DMS153 treated with DMSO at 0.1 percent for 48 hours (cell line): ENCODE measurements at regions not wholly inside any gene's neighbourhood (a gene's known extent, or its start where the extent isn't known, plus 50 kb on each side); places are given as distances from the start of the nearest gene placed in this dataset.

Experiments
- DNase-seq: peaks from one replicate; lab custom pipeline; 2025; ENCODE audit not compliant: unreplicated experiment; lab: John Stamatoyannopoulos, UW

GRCh38 chr4:30837131-30837539, 117.0 kb downstream of the PCDH7 start:
- DNase-seq: no peak

DNA sequence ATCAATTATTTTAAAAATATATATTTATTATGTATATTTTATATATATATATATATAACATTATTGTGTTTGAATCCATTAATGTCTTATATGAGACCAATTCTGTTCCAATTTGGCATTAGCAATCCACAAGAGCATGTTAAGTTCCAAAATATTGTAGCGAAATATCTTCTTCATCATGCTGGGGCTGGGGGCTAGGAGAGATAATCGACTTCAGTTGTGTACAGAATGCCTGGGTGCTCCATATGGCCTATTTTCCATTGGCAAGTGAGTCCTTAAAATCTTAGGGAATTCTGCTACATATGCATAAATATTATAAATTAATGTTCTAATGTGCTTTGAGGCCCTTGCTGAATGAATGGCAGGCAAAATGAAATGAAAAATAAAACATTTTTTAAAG, 117.7 kb downstream of the PCDH7 start:
- DNase-seq: no peak

DNA sequence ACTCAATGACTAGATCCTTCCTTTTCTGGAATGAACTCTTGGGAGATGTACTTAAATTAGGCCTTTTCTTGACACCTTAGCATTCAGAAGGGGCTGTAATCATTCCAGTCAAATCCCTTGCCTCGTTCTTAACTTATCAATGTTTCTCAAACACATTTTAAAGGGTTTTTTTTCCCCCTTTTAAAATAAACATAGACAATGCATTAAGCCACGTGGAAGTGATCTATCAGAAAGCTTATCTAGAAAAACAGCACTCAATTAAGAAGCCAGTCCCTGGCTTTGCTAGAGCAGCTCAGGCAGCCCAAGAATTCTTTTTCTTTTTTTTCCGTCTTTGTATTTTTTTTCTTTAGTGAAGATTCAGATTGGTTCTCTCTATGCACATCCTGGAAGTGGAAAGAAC, 118.2 kb downstream of the PCDH7 start:
- no peak for DNase-seq

DNA sequence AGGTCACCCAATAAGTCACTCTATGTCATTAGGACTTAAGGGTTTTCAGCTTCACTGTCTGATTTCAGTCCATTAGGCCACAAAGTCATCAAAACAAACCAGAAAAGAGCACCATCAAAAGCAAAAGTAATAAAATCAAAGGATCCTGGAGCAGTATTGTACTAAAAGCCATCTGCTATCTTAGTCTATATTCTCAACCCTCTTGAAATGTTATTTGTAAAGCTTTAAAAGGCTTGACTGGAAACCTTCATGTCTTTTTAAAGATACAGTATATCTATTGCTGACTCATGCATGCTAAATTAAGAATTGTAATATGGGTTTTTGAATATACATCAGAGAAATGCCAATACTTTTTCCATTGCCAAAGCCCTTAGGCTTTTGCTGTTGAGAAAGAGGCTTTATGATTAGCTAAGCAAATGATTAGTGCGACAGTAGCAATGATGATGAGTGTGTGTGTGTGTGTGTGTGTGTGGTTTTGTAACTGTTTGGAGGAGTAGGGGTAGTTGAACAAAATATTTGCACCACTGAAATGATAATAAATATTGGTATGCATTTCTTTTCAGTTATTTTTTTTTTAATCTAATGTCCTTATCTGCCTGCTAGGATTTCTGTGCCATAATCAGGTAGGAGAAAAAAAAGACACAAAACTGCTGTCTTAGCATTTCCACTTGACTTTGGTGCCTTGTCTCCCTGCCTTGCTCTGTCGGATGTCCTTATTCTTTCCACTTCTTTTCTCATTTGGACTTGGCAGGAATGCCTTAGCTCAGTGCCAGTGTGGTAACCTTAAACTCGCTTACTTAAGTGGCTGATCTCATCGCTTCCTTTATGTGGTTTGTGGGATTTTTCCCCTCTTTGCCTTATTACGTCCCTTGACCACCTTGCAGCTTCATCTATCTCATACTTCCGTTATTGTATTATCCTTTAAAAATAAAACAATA, 119.7 kb downstream of the PCDH7 start:
- DNase-seq: no peak

DNA sequence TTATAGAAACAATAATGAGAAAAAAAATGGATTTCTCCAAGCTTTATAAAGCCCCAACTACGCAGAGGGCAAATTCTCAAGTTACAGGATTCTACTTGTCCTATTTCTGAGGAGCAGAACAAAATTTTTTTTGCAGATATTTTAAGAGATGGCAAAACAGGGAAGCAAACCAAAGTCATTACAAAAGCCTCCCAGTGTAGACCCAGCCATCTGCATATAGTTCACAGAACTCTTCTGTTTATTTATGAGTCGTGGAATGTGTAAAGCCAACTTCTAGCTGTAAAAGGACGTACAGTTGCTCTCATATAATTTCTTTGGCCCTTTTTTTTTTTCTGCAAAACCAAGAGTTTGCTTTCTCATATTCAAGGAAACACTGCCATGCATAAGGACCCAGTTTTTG, 120.4 kb downstream of the PCDH7 start:
- no peak for DNase-seq

- DNase-seq: no peak
Observed at GRCh38 chr4:30842142-30842541, 122.0 kb downstream of the PCDH7 start.

DNA sequence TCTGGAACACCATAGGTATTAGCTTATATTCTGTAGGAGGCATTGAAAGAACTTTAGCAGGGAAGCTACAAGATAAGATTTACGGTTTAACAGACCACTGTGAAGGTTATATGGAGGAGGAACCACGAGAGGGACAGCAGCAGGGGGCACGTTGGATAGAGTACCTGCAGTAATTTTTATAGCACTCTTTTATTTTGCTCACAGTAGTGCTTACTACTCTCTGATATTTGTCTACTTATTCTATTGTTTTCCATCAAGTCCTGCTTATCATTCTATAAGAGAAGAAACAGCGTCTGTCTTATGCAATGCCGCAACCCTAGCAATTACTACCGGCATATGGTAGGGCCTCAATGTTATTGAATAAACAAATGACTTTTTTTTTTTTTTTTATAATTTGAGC, 122.5 kb downstream of the PCDH7 start:
- no peak for DNase-seq

DNA sequence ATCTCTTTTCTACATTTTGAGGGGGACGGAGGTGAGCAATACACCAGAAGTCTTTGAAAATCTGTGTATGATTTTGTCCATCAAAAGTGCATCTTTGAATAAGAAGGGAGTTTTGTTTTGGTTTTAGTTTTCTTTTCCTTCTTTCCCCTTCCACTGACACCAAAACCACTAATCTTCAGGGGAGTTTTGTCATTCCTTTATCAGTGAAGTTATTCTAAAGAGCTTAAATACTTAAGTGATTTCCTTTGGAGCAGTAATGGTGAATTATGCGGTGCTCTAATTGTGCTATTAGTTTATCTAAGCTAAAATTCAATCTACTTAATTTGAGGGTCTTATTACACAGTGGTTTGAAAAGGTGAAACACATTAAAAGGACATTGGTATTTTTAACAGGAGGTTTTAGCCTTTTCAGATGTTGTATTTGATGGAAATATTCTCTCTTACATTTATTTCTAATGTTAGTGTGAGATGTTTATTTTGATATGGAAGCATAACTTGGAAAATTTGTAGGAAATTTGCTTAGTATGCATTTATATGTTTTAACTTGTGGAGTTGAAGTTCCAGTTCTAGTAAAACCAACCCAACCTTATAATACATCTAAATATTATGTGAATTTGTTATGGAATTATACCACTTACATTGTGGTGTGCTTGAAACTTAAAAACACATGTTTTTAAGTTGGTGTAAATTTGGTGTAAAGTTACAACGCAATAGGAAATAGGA, 124.9 kb downstream of the PCDH7 start:
- no peak for DNase-seq

GRCh38 chr4:30847167-30847566, 127.0 kb downstream of the PCDH7 start:
- DNase-seq: no peak

GRCh38 chr4:30847958-30848357, 127.8 kb downstream of the PCDH7 start:
- no peak for DNase-seq

- DNase-seq: no peak
Observed at GRCh38 chr4:30854531-30854930, 134.4 kb downstream of the PCDH7 start.

DNA sequence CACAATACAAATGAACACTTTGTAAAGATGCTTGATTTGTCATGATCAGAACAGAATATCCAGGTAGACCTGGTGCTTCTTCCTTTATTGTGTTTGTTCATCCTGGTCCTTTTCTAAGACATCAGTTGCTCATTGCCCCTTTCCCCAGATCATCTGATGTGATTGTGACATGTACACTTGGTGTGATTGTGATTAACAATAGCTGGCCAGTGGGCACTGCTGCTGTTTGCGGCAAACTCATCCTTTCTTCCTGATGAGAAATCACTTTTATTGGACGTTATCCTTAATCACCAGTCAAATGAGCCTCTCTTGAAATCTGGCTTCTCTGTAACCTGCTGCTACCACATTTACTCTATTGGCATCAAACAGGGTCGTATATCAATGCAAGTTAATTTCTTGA, 135.1 kb downstream of the PCDH7 start:
- DNase-seq: no peak

DNA sequence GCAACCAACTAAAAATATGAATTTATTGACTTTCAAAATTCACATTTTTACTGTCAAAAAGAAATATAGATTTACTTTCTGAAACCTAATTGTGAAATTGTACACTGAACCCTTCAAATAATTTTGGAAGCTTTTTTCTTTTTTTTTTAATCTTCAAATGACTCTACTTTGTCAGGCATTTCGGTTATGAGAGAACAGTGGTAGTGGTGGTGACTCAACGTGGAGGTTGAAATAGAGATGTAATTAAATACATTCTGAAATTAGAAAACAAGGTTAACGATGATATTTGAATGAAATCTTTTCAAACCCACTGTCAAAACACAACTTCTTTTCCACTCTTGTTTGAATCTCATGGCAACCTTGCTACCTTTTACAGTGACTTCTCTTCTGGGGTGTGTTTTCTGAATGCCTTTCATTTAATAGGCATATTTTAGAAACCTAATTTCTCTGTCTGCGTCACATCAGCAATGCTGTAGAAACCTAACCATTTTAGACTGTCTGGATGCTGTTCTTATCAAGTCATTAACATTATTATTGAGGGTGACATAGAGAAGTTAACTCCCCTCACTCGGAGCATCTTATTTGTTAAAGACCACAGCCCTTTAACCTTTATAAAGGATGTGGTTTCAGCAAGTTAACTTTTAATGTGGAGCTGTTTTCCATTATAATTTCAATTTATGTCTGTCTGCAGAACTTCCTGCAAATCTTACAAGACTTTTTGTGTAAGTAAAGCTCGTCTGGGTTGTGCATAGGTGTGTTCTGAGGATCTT, 136.8 kb downstream of the PCDH7 start:
- DNase-seq: no peak

DNA sequence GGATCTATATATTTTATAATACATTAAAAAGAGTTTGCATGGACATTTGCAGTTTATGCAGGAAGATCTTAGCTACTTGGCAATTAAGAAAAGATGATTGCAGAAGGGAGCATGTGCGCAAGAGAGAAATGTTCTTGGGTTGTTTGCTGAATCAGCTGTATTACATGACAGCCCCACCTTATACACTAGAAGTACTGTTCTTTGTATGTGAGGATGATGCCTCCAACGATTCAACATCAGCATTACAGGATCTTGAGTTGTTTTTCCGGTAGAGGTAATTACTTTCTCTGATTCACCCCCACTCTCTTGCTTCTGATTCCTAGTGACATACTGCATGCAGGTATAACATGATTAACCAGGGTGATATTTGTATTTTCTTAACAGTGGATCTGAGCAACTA, 140.8 kb downstream of the PCDH7 start:
- DNase-seq: no peak

DNA sequence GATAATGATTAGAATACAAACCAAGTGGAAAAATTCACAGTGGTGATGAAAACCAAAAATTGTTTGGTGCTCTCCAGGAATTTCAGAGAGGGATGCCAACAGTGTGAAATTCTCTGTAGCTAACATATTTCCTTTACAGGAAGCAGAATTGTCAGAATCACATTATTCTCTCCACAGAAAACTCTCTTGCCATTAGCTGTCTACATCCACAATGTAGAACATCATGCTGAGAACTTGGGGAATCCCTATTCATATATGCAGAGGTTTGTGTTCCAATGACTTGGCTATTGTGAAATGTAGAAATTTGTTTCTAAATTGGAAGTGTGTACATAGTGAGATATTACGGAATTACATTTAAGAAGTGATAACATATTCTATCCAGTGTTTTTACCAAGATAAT, 142.0 kb downstream of the PCDH7 start:
- DNase-seq: no peak

DNA sequence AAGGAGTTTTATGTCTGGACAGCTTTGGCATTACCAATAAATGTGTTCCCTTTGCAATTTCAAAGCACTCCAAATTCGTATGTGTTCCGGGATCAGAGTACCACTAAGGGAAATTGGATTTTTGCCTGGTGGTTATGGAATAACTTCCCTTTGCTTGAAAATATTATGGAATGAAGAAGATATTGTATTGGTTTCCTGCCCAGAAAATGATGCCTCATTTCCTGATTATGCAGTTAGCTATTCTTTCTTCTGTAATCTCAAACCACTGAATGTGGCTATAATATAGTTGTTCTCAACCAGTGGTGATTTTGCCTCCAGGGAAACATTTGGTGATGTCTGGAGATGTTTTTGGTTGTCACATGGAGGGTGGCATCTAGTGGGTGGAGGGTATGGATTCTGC, 142.9 kb downstream of the PCDH7 start:
- DNase-seq: no peak

DNA sequence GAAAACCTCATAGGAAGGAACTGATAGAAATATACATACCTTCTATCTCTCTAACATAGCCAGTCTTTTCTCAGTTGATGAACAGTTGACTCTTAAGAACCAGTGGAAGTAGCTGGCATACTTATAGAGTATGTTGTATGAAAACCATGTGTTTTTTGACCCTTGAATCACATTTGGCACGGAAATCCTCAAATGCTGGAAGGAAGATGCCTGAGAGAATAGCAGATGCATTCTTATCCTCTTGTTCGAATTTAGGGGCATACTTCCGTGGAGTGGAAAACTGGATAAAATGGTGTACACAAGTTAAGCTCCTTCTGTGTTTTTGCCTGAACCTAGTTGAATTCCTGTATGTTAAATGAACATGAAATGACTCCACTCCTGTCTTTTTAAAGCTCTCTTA, 145.5 kb downstream of the PCDH7 start:
- DNase-seq: no peak

GRCh38 chr4:30866346-30866745, 146.2 kb downstream of the PCDH7 start:
- DNase-seq: no peak

DNA sequence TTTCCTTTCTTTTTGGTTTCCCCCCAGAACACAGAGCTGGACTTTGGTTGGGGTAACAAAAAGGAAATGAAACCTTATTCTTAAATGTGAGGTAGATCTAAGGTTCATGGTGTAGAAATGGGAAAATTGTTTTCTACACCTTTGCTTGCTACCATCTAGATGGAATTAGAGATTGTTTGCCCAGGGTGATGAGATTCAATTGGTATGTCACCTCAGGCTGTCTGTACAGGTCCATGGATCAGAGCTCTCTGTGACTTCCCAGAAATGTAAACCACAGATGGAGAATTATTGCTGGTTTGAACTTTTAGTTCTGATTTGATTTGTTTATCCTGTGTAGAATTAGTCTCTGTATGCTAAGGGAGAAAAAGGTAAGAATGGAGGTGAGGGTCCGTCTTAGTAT, 146.7 kb downstream of the PCDH7 start:
- DNase-seq: no peak

DNA sequence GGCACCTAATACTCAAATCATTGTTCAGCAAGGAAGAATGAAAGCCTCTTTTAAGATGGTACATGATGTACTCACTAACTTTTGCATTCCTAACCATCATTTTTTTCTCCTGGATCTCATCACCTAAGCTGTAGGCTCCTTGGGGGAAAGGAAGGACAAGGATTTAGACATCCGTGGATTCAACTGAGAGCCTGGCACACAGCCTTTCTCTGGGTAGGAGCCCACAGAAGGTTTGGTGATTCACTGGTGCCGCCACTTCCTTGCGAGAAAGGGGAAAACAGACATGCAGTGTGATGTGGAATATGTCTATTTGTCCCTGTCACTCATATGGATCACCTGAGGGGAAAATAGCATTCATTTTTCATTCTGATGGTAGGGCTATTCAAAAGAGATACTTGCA, 147.3 kb downstream of the PCDH7 start:
- no peak for DNase-seq

DNA sequence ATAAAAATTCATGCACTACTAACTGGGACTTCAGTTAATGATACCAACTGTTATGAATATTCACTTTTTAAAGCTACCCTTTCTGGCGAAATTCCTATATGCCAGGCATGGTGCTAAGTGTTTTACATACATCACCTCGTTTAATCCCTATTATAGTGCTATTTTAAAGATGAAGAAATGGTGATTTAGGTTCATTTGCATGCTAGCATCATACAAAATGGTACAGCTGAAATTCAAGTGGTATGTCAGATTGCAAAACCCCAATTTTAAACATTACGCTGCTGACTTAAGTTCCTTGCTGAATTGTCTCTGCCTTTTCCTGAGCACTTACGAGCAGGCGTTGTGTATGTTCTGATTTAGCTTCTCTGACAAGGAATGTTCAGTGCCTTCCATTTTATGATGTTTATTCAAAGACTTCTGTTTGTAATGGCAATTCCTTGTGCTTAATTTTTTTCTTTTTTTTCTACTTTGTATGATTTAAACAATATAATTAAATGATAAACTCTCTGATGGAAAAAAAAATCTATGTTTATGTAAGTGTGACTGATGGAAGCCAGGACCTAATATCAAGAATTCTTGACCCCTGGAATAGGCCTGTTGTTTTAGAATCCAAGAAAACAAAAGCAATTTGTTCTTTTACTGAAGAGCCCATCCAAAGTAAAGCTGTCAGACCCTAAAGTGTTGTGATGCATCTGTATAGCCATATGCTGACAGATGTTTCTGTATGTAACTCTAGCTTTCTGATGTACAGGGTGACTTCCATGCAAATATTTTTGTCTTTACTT, 148.1 kb downstream of the PCDH7 start:
- DNase-seq: no peak
